HG03342 (cell line): ENCODE measurements at regions not wholly inside any gene's neighbourhood (a gene's known extent, or its start where the extent isn't known, plus 50 kb on each side); places are given as distances from the start of the nearest gene placed in this dataset.
"Not testable (repeated sequence)": the region's sequence is repeated elsewhere in the genome, so short reads cannot be mapped to it uniquely, and the experiment has no call there.

Experiments
- ATAC-seq: cut with Tn5 transposase; IDR thresholded peaks from one replicate; pipeline ENCODE4 v1.9.1; 2021; ENCODE audit warnings: mild to moderate bottlenecking, moderate library complexity; ENCODE audit not compliant: unreplicated experiment

- not testable (repeated sequence) for ATAC-seq
Measured at GRCh38 chr21:32823296-32823695, 51.7 kb upstream of the PAXBP1 start.

- no peak for ATAC-seq
Measured at GRCh38 chr21:32824950-32825349, 53.4 kb upstream of the PAXBP1 start.

GRCh38 chr21:32826329-32827167 lies 55.0 kb upstream of the PAXBP1 start:
- ATAC-seq: peak; percentile 74

GRCh38 chr21:32828908-32829307 lies 57.4 kb upstream of the PAXBP1 start:
- no peak for ATAC-seq

- ATAC-seq: no peak
Measured at GRCh38 chr21:32829504-32829903, 57.9 kb upstream of the PAXBP1 start.

DNA sequence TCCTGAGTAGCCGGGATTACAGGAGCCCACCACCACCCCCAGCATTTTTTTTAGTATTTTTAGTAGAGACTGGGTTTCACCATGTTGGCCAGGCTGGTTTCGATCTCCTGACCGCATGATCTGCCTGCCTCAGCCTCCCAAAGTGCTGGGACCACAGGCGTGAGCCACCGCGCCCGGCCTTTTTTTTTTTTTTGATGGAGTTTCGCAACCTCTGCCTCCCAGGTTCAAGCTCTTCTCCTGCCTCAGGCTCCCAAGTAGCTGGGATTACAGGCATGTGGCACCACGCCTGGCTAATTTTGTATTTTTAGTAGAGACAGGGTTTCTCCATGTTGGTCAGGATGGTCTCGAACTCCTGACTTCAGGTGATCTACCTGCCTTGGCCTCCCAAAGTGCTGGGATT lies 60.2 kb upstream of the PAXBP1 start:
- ATAC-seq: not testable (repeated sequence)

- ATAC-seq: no peak
Measured at GRCh38 chr21:32834211-32834915, 62.8 kb upstream of the PAXBP1 start.

GRCh38 chr21:32834916-32835235 lies 63.3 kb upstream of the PAXBP1 start:
- no peak for ATAC-seq

DNA sequence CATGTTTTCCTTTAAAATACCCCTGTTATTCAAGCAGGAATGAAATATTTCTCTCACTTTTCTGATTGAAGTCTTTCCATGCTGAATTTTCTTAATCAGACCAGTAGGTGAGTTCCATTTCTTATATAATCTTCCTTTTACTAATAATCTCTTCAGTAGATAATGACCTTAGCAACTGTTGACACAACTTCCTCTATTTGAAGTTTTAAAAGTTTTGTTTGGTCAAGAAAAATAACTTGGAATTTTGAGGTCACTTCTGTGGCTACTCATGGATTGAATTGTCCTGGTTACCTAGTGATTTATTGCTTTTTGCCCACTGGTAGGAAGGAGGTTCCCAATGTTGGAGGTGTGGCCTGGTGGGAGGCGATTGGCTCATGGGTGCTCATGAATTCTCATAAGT lies 70.6 kb upstream of the PAXBP1 start:
- ATAC-seq: no peak

DNA sequence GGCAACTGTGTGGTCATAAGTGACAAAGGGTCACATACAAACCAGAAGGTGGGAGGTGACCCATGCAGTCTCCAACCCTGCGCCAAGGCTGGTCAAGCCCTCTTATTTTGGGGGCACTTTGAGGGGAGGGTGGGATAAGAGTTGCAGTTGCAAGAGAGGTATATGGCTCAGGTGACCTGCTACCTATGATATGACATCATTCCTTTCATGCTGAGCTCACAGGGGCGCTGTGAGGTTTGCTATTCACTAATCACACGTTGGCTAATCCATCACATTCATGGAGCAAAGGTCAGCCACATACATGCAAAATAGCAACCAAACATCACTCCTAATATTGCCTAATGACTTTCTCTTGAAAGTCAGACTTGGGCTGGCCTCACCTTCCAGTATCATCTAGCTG lies 72.0 kb upstream of the PAXBP1 start:
- ATAC-seq: no peak

DNA sequence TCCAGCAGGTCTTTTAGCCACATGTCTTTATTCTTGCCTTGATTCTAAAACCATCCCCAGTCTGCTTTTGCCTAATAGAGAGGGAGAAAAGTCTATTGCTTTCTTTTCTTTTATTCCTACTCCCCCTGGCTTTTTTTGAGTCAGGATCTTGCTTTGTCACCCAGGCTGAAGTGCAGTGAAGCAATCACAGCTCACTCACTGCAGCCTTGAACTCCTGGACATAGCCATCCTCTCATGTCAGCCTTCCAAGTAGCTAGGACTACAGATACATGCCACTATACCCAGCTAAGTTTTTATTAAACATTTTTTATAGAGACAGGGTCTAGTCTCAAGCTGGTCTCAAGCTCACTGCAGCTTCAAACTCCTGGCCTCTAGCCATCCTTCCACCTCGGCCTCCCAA lies 72.5 kb upstream of the PAXBP1 start:
- no peak for ATAC-seq

- ATAC-seq: no peak
Measured at GRCh38 chr21:32844653-32845436, 73.3 kb upstream of the PAXBP1 start.

- no peak for ATAC-seq
Measured at GRCh38 chr21:32858628-32859027, 87.1 kb upstream of the PAXBP1 start.

DNA sequence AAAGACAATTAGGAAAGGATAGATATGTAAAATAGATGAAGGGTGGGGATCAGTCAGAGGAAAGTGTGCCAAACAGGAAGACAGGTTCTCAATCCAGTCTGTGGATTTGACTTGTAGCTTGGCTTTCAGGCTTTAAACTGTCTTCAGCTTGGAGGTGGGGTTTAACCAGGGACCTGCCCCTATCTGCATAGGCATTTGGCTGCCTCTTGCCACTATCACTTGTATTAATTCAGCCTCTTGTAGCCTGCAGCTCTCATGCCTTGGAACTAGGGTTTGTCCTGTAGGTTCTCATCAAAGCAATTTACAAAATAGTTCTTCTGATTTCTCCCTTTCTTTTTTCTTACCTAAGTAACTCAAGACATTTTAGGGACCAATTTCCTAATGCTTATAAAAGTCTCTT lies 88.8 kb upstream of the PAXBP1 start:
- ATAC-seq: no peak

DNA sequence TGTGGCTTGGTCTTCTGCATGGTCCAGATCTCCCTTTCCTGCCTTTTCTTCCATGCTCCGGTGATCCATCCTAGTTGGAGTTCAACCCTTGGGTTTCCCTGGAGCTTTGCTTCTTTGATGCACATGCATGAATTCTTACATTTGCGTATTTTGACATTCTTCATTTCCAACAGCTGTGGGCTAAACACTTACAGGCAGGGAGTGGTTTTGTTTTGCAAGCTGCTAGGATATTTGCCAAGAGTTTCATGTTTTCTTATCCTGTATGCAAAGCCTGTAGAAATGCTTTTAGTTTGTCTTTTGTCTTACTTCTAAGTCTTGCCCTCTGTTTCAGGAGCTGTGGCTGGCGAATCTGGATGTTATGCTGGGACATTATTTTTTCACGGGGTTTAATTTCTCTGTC lies 90.3 kb upstream of the PAXBP1 start:
- ATAC-seq: no peak

- ATAC-seq: no peak
Measured at GRCh38 chr21:32867597-32867996, 96.0 kb upstream of the PAXBP1 start.

GRCh38 chr21:32868631-32869454 lies 97.3 kb upstream of the PAXBP1 start:
- ATAC-seq: no peak

DNA sequence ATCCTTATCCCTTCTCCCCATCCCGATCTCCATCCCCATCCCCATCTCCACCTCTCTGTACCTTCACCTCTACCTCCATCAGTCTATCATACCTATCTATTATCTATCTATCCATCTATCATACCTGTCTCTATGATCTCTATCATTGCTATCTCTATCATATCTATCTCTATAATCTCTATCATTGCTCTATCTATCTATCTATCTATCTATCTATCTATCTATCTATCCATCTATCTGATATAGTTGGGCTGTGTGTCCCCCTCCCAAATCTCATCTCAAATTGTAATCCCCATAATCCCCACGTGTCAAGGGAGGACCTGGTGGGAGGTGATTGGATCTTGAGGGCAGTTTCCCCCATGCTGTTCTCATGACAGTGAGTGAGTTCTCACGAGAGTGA lies 97.9 kb upstream of the PAXBP1 start:
- no peak for ATAC-seq

DNA sequence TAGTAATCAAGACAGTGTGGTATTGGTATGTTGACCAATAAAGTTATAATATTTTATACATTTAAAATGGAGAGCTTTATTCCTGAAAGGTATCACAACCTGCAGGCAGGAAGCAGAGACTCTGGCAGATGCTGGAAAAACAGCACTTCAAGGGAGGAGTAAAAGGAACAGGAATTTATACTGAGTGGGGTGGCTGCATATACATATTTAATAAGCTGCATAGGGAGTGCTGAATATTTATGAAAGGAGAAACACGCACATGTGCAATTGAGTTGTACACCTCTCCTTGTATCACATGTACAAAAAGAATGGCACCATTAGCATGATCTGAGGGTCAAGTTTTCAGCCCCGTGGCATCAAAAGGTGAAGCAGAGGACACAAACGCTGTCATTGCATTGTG lies 104.9 kb upstream of the PAXBP1 start:
- ATAC-seq: no peak

DNA sequence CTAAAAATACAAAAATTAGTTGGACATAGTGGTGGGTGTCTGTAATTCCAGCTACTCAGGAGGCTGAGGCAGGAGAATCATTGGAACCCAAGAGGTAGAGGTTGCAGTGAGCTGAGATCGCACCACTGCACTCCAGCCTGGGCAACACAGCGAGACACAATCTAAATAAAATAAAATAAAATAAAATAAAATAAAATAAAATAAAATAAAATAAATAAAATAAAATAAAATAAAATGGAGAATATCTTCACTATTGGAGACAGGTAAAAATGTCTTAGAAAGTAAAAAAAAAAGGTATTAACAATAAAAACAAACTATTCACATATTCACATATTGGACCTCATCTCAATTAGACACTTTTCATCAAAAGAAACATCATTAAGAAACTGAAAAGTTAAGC lies 106.3 kb upstream of the PAXBP1 start:
- ATAC-seq: not testable (repeated sequence)

DNA sequence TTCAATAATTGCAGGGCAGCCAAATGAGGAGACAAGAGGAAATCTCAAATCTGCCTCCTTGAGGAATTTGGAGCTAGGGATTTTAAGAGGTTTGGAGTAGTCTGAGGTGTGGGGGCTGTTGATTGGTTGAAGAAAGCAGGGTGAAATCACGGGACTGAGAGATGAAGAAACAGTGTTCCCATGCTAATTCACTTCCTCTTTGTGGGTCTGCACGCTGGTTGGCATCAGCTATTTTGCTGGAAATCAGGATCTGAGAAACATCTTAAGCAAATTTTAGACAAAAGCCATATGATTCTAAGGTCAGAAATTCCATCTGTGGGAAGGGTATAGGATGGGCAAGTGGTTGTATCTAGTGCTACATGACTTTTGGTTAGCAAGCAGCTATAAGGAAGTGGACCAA lies 107.1 kb upstream of the PAXBP1 start:
- ATAC-seq: no peak
